NB4 (cell line): ENCODE measurements at regions not wholly inside any gene's neighbourhood (a gene's known extent, or its start where the extent isn't known, plus 50 kb on each side); places are given as distances from the start of the nearest gene placed in this dataset.
"Not testable (repeated sequence)": the region's sequence is repeated elsewhere in the genome, so short reads cannot be mapped to it uniquely, and the experiment has no call there.

Experiments
- DNase-seq: peaks from one replicate; pipeline ENCODE4 v3.0.0; 2010; ENCODE audit warnings: low read depth
- H3K4me3 ChIP-seq: one replicate; pipeline ENCODE4 v1.5.1; 2011; ENCODE audit warnings: mild to moderate bottlenecking, low read depth, low read length, moderate library complexity
- CTCF ChIP-seq: IDR thresholded peaks from one replicate; pipeline ENCODE4 v1.5.1; 2012; ENCODE audit warnings: low read depth, low read length
- MAX ChIP-seq: IDR thresholded peaks from 2 replicates; pipeline ENCODE4 v1.6.1; 2011; ENCODE audit warnings: low read depth, low read length
- MYC ChIP-seq: IDR thresholded peaks from 2 replicates; pipeline ENCODE4 v1.6.1; 2011; ENCODE audit warnings: low read depth, low read length
- POLR2A ChIP-seq: IDR thresholded peaks from 2 replicates; pipeline ENCODE4 v1.6.1; 2011; ENCODE audit warnings: mild to moderate bottlenecking; ENCODE audit not compliant: insufficient read length; ENCODE audit errors: extremely low read depth

DNA sequence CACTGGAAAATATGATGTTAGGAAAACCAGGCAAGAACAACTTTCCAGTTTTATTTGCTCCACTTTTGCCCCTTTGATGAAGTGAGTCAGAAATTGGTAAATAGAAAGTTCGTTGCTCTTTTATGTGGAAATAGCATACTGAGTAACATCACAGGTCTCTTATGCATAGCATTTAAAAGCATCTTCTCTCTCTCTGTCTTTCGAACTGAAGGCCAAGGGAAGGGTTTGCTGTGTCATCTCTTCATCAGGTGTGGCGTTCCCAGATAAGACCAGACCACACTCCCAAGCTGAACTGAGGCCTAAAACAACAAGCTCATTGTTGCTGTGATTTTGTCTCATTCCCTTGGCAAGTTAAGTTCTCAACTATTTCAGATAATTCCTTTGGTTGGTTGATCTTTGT, 131.8 kb upstream of the GRB10 start:
- no peak overlapping the region for H3K4me3 ChIP-seq
- no peak for TF ChIP-seq POLR2A
- no peak for TF ChIP-seq CTCF
- TF ChIP-seq MAX: no peak
- no peak for TF ChIP-seq MYC
- DNase-seq: no peak

GRCh38 chr7:50908628-50909290, 126.1 kb upstream of the GRB10 start:
- H3K4me3 ChIP-seq: no peak overlapping the region
- DNase-seq: no peak
- TF ChIP-seq POLR2A (no peak), CTCF (no peak), MAX (no peak), MYC (no peak)

DNA sequence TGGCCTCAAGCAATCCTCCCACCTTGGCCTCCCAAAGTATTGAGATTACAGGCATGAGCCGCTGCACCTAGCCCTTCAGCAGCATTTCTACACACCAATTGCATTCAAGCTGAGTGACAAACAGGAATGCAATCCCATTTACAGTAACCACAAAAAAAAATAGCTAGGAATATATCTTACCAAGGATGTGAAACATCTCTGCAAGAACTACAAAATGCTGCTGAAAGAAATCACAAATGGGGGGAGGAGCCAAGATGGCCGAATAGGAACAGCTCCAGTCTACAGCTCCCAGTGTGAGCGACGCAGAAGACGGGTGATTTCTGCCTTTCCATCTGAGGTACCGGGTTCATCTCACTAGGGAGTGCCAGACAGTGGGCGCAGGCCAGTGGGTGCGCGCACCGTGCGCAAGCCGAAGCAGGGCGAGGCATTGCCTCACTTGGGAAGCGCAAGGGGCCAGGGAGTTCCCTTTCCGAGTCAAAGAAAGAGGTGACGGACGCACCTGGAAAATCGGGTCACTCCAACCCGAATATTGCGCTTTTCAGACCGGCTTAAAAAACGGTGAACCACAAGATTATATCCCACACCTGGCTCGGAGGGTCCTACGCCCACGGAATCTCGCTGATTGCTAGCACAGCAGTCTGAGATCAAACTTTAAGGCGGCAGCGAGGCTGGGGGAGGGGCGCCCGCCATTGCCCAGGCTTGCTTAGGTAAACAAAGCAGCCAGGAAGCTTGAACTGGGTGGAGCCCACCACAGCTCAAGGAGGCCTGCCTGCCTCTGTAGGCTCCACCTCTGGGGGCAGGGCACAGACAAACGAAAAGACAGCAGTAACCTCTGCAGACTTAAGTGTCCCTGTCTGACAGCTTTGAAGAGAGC, 116.1 kb upstream of the GRB10 start:
- DNase-seq, H3K4me3 ChIP-seq: not testable (repeated sequence)

GRCh38 chr7:50887061-50887460, 104.4 kb upstream of the GRB10 start:
- H3K4me3 ChIP-seq, DNase-seq: not testable (repeated sequence)

GRCh38 chr7:50872437-50872836, 89.7 kb upstream of the GRB10 start:
- no peak for DNase-seq

GRCh38 chr7:50869108-50869725, 86.5 kb upstream of the GRB10 start:
- TF ChIP-seq CTCF: no peak
- TF ChIP-seq MYC: no peak
- no peak for TF ChIP-seq MAX
- TF ChIP-seq POLR2A: no peak
- no peak for DNase-seq
- no peak overlapping the region for H3K4me3 ChIP-seq

More at GRCh38 chr7:50872437-50872836, 89.7 kb upstream of the GRB10 start:
- TF ChIP-seq MYC (no peak), POLR2A (no peak), CTCF (no peak), MAX (no peak)
- no peak overlapping the region for H3K4me3 ChIP-seq
